BLaER1 treated with 17β-estradiol and CSF1 and Interleukin-3, amounts not matched to agents 10 nM and 100 nM (cell line): ENCODE measurements at regions not wholly inside any gene's neighbourhood (a gene's known extent, or its start where the extent isn't known, plus 50 kb on each side); places are given as distances from the start of the nearest gene placed in this dataset.
"Not testable (repeated sequence)": the region's sequence is repeated elsewhere in the genome, so short reads cannot be mapped to it uniquely, and the experiment has no call there.

Source experiments
- H3K27ac ChIP-seq, 11 experiments: shearing (Covaris generic); formaldehyde crosslinking; 2 replicates each; pipeline ENCODE4 v1.8.1; 2022
- H3K27me3 ChIP-seq, 11 experiments: shearing (Covaris generic); formaldehyde crosslinking; 2 replicates each; pipeline ENCODE4 v1.8.1; 2022
- H3K36me3 ChIP-seq, 11 experiments: shearing (Covaris generic); formaldehyde crosslinking; 2 replicates each; pipeline ENCODE4 v1.8.1; 2022
- H3K4me1 ChIP-seq, 10 experiments: shearing (Covaris generic); formaldehyde crosslinking; 2 replicates each; pipeline ENCODE4 v1.8.1; 2022
- H3K4me2 ChIP-seq, 11 experiments: shearing (Covaris generic); formaldehyde crosslinking; 2 replicates each; pipeline ENCODE4 v1.8.1; 2022
- H3K4me3 ChIP-seq, 10 experiments: shearing (Covaris generic); formaldehyde crosslinking; 2 replicates each; pipeline ENCODE4 v1.8.1; 2022
- H3K9ac ChIP-seq, 11 experiments: shearing (Covaris generic); formaldehyde crosslinking; 2 replicates each; pipeline ENCODE4 v1.8.1; 2022
- H3K9me3 ChIP-seq, 11 experiments: shearing (Covaris generic); formaldehyde crosslinking; replicated peaks in 1 of 11; 2 replicates each; pipeline ENCODE4 v1.8.1; 2022
- H4K20me1 ChIP-seq, 11 experiments: shearing (Covaris generic); formaldehyde crosslinking; 2 replicates each; pipeline ENCODE4 v1.8.1; 2022
- Cebpa-rat ChIP-seq, 11 experiments: shearing (Covaris generic); IDR thresholded peaks; 2 replicates each; pipeline ENCODE4 v1.8.1; 2022

- TF ChIP-seq Cebpa-rat (IDR thresholded peaks at IDR 0.05) = no peak
- 0 out of 20 replicates have a peak, but pooled peaks cover 0 to 5% (median 0%) of the 10 kb centered on the region in 10 experiments for H3K4me1 ChIP-seq
- peaks cover 0 to 14% (median 6%) of the 10 kb centered on the region in 11 experiments; a peak in 9 of 22 replicates for H3K9me3 ChIP-seq
- H3K4me3 ChIP-seq = no peak overlapping the region
- H3K4me2 ChIP-seq = no peak overlapping the region
- H3K27ac ChIP-seq = no peak overlapping the region
- no peaks in the 10 kb centered on the region for H3K36me3 ChIP-seq
- H3K9ac ChIP-seq = no peak overlapping the region
- H4K20me1 ChIP-seq = no peaks in the 10 kb centered on the region
- no peaks in the 10 kb centered on the region for H3K27me3 ChIP-seq
These were observed 412.6 kb downstream of the LTN1 start for GRCh38 chr21:28579986-28580550.

- Histone ChIP-seq H3K36me3 (no peaks in the 10 kb centered on the region), H3K9ac (no peak overlapping the region), H3K9me3 (peaks cover 7 to 19% (median 13%) of the 10 kb centered on the region in 11 experiments; a peak in 20 of 22 replicates), H3K4me1 (no peaks in the 10 kb centered on the region), H3K4me2 (no peak overlapping the region), H3K27me3 (no peaks in the 10 kb centered on the region), H3K27ac (no peak overlapping the region), H4K20me1 (no peaks in the 10 kb centered on the region), H3K4me3 (no peak overlapping the region)
- no peak for TF ChIP-seq Cebpa-rat (IDR thresholded peaks at IDR 0.05)
These were observed 424.0 kb downstream of the LTN1 start for GRCh38 chr21:28568692-28569091.

- not testable (repeated sequence) for H3K4me2 ChIP-seq, H3K4me3 ChIP-seq, H3K9ac ChIP-seq, H4K20me1 ChIP-seq, H3K36me3 ChIP-seq, H3K27ac ChIP-seq, H3K27me3 ChIP-seq
- peaks cover 17 to 50% (median 33%) of the 10 kb centered on the region in 11 experiments for H3K9me3 ChIP-seq
- peaks cover 0 to 18% (median 12%) of the 10 kb centered on the region in 10 experiments; a peak in 12 of 20 replicates for H3K4me1 ChIP-seq
These were observed 428.7 kb downstream of the LTN1 start for GRCh38 chr21:28563933-28564332.

- peak overlapping the region in 9 of 11 experiments; percentile 4 to 61 (median 35); a peak in 13 of 22 replicates for H3K4me2 ChIP-seq
- H3K27me3 ChIP-seq = no peaks in the 10 kb centered on the region
- no peaks in the 10 kb centered on the region for H4K20me1 ChIP-seq
- no peaks in the 10 kb centered on the region for H3K36me3 ChIP-seq
- no peak overlapping the region for H3K4me3 ChIP-seq
- H3K9me3 ChIP-seq = peaks cover 19 to 51% (median 37%) of the 10 kb centered on the region in 11 experiments
- no peak overlapping the region for H3K27ac ChIP-seq
- TF ChIP-seq Cebpa-rat (IDR thresholded peaks at IDR 0.05) = no peak
- H3K4me1 ChIP-seq = peaks cover 0 to 18% (median 12%) of the 10 kb centered on the region in 10 experiments; a peak in 12 of 20 replicates
- H3K9ac ChIP-seq = no peak overlapping the region
These were observed 430.9 kb downstream of the LTN1 start for GRCh38 chr21:28561772-28562171.

GRCh38 chr21:28554660-28555475 lies 437.8 kb downstream of the LTN1 start:
- Histone ChIP-seq H3K27me3 (no peaks in the 10 kb centered on the region), H3K4me3 (no peak overlapping the region), H3K27ac (no peak overlapping the region), H3K9ac (no peak overlapping the region), H3K4me1 (peaks cover 0 to 12% (median 8%) of the 10 kb centered on the region in 10 experiments; a peak in 12 of 20 replicates), H3K36me3 (no peaks in the 10 kb centered on the region), H3K4me2 (no peak overlapping the region), H4K20me1 (no peaks in the 10 kb centered on the region), H3K9me3 (peaks cover 8 to 29% (median 11%) of the 10 kb centered on the region in 11 experiments; a peak in 19 of 22 replicates)
- no peak for TF ChIP-seq Cebpa-rat (IDR thresholded peaks at IDR 0.05)

- H3K4me2 ChIP-seq = peak overlapping the region in 8 of 11 experiments; percentile 14 to 47 (median 29); a peak in 13 of 22 replicates
- no peak overlapping the region for H3K9ac ChIP-seq
These were observed 442.4 kb downstream of the LTN1 start for GRCh38 chr21:28550057-28550825.

GRCh38 chr21:28548291-28548690 lies 444.4 kb downstream of the LTN1 start:
- peaks cover 0 to 12% (median 8%) of the 10 kb centered on the region in 10 experiments; a peak in 12 of 20 replicates for H3K4me1 ChIP-seq
- H3K4me2 ChIP-seq = no peak overlapping the region
- no peak for TF ChIP-seq Cebpa-rat (IDR thresholded peaks at IDR 0.05)
- H3K27me3 ChIP-seq = no peaks in the 10 kb centered on the region
- no peaks in the 10 kb centered on the region for H4K20me1 ChIP-seq
- no peaks in the 10 kb centered on the region for H3K9me3 ChIP-seq
- H3K27ac ChIP-seq = no peak overlapping the region
- H3K4me3 ChIP-seq = no peak overlapping the region
- H3K9ac ChIP-seq = no peak overlapping the region
- H3K36me3 ChIP-seq = no peaks in the 10 kb centered on the region

More at GRCh38 chr21:28550057-28550825, 442.4 kb downstream of the LTN1 start:
- H3K9me3 ChIP-seq = peaks cover 0 to 5% (median 0%) of the 10 kb centered on the region in 11 experiments; a peak in 2 of 22 replicates
- H3K36me3 ChIP-seq = no peaks in the 10 kb centered on the region
- H3K4me3 ChIP-seq = no peak overlapping the region
- TF ChIP-seq Cebpa-rat (IDR thresholded peaks at IDR 0.05) = no peak
- H4K20me1 ChIP-seq = no peaks in the 10 kb centered on the region
- H3K27ac ChIP-seq = no peak overlapping the region
- H3K27me3 ChIP-seq = no peaks in the 10 kb centered on the region
- H3K4me1 ChIP-seq = peaks cover 0 to 12% (median 8%) of the 10 kb centered on the region in 10 experiments; a peak in 12 of 20 replicates

GRCh38 chr21:28547766-28548165 lies 444.9 kb downstream of the LTN1 start:
- peaks cover 0 to 12% (median 8%) of the 10 kb centered on the region in 10 experiments; a peak in 12 of 20 replicates for H3K4me1 ChIP-seq
- no peak for TF ChIP-seq Cebpa-rat (IDR thresholded peaks at IDR 0.05)
- no peaks in the 10 kb centered on the region for H4K20me1 ChIP-seq
- no peaks in the 10 kb centered on the region for H3K36me3 ChIP-seq
- no peaks in the 10 kb centered on the region for H3K27me3 ChIP-seq
- H3K27ac ChIP-seq = no peak overlapping the region
- H3K9ac ChIP-seq = no peak overlapping the region
- no peak overlapping the region for H3K4me3 ChIP-seq
- no peak overlapping the region for H3K4me2 ChIP-seq
- no peaks in the 10 kb centered on the region for H3K9me3 ChIP-seq

- Histone ChIP-seq H3K4me2 (no peak overlapping the region), H3K36me3 (no peaks in the 10 kb centered on the region), H3K9me3 (no peaks in the 10 kb centered on the region), H4K20me1 (no peaks in the 10 kb centered on the region), H3K4me1 (no peaks in the 10 kb centered on the region), H3K4me3 (no peak overlapping the region), H3K27me3 (no peaks in the 10 kb centered on the region), H3K27ac (no peak overlapping the region), H3K9ac (no peak overlapping the region)
- no peak for TF ChIP-seq Cebpa-rat (IDR thresholded peaks at IDR 0.05)
These were observed 448.7 kb downstream of the LTN1 start for GRCh38 chr21:28543975-28544374.
